ENCODE measurements at regions not wholly inside any gene's neighbourhood (a gene's known extent, or its start where the extent isn't known, plus 50 kb on each side); places are given as distances from the start of the nearest gene placed in this dataset.

- no peak for DNase-seq
Observed at GRCh38 chr13:59442461-59442860, 721.3 kb downstream of the DIAPH3 start.

DNA sequence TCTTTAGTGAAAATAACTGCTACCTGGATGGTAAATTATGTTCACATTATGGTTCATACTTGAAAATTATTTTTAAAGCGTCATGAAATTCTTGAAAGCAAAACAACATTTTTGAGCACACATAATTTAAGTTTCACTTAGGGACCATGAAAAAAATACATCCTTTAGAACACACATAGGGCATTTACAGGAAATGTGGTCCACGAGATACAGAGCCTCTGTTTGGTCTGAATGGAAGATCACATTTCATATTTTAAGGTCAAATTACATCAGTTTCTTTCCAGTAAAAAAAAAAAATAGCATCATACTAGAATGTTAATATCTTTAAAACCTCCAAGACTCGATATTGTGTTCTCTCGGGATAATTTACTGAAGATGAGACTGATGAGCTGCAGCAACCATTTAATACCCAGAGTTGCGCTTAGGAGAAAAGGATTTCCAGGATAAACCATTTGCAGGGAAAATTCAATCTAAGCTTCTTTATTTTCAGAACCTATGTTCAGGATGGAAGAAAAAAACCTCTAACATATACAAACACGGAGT is 720.7 kb downstream of the DIAPH3 start:
- DNase-seq, result no peak

DNA sequence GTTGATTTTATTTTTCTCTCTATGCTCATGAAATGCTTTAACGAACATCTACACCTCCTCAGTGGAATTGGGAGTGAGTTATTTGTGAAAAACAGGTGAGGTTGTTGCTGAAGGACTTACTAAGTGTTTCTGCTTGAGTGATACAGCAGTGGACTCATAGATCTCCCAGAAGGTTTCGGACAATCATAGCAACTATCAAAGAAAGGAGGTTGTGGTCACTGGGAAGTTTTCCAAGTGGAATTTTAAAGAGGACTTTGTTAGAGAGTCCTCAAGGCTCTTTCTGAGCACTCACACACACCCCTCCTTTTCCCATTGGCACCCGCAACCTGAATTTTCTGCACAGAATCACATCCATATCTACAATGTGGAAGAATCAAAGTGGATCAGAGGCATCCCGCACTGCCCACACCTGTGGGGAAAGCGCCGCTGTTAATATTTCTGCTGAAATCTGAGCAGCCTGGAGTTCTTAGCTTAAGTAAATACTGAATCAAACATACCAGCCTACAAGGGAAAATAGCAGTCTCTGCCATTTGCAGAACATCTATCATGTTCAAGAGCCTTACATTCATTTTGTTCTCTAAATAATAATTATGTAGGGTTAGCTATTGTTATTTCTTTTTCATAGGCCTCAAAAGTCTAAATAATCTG is 719.4 kb downstream of the DIAPH3 start:
- no peak for DNase-seq

DNA sequence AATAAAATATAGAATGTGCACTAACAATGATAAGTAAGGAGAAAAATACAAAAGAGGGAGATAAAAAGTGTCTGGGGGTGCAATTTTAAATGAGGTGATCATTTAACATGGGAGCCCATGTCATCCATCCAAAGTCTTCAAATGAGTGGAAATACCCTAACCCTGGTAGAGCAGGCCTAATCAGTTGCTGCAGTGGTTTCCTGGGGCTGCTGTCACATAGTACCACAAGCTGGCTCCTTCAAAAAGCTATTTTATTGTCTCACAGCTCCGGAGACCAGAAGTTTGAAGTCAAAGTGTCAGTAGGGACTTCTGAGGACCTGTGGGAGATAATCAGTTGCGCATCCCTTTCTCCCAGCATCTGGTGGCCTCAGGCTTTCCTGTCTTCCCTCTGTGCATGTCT is 717.9 kb downstream of the DIAPH3 start:
- DNase-seq, result no peak

DNA sequence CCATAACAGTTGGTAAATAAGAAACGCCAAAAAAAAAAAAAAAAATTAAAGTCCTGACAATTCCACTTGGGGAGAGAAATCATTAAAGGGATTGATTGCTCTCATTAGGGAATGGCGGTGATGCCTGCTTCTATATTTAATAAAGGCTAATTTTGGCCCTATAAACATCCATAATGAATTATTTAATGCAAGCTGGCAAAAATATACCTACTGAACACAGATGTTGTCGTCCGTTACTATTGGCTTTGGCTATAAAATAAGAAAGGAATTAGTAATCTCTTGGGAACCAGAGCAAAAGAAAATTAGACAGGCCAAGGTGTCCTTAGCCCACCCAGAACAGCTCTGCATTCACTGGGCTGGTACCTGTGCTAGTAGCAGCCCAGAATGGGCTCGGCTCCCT is 717.3 kb downstream of the DIAPH3 start:
- DNase-seq, result no peak

DNA sequence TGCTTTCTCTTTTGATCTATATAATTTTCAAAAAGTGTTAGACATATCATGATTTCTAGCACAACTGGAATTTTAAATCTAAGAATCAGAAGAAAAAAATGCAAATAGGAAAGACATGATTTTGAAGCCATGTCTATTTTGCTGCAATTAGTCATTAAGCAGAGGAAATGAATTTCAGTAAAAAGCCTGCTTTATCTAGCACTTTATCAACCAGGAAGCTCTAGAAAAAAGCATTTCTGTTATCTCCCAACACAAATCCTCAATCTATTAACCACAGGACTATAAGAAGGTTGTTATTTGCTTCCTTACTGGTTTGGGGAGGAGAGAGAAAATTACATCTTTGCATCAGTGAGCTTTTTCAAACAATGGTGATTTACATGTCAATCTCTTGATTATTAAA is 716.7 kb downstream of the DIAPH3 start:
- DNase-seq, result no peak

DNA sequence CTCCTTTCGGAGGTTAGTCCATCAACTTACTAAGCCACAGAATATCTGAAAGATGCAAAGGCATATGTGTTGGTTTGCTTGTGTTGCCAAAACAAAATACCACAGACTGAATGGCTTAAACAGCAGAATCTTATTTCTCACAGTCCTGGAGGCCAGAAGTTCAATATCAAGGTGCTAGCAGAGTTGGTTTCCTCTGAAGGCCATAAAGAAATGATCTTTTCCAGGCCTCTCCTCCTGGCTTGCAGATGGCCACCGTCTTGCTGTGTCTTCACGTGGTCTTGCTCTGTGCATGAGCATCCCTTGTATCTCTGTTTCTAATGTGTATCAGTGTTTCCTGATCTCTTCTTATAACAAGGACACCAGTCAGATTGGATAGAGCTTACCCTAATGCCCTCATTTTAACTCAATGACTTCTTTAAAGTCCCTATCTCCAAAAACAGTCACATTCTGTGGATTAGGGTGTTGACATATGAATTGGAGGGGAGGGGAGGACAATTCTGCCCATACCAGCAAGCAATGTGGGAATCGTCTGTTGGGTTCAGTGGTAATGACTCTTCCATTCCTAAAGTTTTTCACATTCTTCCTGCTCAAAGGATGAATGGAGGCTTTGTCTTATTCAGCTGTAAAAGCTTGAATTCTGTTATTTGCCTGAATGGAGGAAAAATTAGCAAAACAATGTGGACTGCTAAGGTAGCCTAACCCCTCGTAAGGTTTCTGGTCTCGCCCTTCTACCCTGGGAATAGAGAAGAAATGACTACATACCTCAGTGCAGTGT is 715.7 kb downstream of the DIAPH3 start:
- DNase-seq, result no peak

- no peak for DNase-seq
Observed at GRCh38 chr13:59449750-59450149, 714.0 kb downstream of the DIAPH3 start.

DNA sequence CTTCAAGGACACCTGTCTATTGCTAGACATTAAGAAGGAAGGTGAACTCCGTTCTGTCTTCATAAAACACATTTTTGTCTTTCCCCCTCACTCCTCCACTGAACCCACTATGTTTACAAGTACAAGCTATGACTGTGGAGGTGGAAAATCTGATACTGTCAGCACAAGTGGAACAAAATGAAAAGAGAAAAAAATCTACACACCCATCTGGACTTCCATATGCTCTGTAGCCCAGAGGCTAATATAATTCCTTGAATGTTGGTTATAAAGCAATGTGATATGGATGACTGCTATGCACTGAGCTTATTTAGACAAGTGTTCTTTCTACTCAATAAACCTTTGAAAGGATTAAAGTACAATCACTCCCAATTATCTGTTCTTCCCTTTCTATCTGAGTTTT is 713.5 kb downstream of the DIAPH3 start:
- no peak for DNase-seq

GRCh38 chr13:59451236-59451635 is 712.5 kb downstream of the DIAPH3 start:
- no peak for DNase-seq

GRCh38 chr13:59452189-59452890 is 711.4 kb downstream of the DIAPH3 start:
- DNase-seq, result no peak

DNA sequence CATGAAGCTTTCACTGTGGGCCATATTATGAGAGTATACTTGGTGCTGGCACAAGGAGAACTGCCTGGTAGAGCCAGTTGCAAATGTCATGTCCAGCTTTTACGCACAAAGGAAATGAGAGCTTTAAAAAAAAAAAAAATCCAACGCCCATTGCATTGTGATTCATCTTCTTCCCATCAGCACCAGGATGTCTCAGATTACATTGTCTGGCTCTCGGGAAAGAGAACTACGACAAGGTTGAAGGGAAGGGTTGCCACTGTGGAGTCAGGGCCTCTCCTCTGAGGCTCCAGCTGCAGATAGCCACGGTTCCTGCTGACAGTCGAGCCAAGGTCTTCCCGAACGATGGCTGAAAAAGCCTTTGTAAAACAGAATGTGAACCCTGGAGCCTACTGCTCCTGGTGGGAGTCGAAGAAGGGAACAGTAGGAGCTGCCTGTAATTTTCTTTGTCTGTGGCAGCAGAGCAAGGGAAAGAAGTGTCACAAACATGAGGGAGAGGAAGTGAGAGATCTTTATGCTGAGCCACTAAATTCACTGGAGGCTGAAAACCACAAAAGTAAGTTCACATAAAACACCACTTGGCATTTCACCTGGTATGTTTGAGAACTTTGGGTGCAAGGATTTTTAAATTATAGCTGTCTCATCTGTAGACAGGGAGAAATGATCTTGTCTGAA is 704.7 kb downstream of the DIAPH3 start:
- no peak for DNase-seq

GRCh38 chr13:59459972-59460371 is 703.8 kb downstream of the DIAPH3 start:
- no peak for DNase-seq

GRCh38 chr13:59461411-59461810 is 702.3 kb downstream of the DIAPH3 start:
- DNase-seq, result no peak

GRCh38 chr13:59463023-59463422 is 700.7 kb downstream of the DIAPH3 start:
- DNase-seq, result no peak

- no peak for DNase-seq
Observed at GRCh38 chr13:59464926-59465325, 698.8 kb downstream of the DIAPH3 start.

DNA sequence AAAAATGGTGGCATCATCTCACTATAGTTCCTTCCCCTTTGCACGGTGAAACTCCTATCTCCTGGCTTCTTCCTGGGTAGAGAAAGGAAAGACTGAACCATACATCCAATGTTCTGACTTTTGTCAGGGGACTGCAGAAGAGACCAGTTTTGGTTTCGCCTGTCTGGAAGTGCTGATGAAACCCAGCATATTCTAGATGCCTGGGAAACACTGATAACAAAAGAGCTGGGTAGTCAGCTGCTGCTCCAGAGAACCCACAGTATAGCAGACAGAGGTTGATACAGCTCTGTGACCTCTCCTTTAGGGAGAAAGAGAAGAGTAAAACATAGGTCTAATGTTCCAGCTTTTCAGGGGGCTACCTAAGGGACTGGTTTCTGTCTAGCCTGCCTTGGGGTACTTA is 695.3 kb downstream of the DIAPH3 start:
- DNase-seq, result no peak

GRCh38 chr13:59471106-59471505 is 692.6 kb downstream of the DIAPH3 start:
- no peak for DNase-seq

DNA sequence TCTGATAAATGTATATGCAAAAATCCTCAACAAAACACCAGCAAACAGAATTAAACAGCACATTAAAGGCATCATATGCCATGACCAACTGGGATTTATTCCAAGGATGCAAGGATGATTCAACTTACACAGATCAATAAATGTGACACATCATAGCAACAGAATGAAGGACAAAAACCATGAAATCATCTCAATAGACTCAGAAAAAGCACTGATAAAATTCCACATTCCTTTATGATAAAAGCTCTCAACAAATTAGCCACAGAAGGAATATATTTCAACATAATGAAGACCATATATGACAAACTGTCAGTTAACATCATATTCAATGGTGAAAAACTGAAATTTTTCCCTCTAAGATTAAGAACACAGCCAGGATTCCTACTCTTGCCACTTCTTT is 691.6 kb downstream of the DIAPH3 start:
- no peak for DNase-seq

GRCh38 chr13:59474696-59475095 is 689.0 kb downstream of the DIAPH3 start:
- no peak for DNase-seq

GRCh38 chr13:59475911-59476310 is 687.8 kb downstream of the DIAPH3 start:
- no peak for DNase-seq

- DNase-seq, result no peak
Observed at GRCh38 chr13:59476366-59476765, 687.4 kb downstream of the DIAPH3 start.

GRCh38 chr13:59477011-59477410 is 686.7 kb downstream of the DIAPH3 start:
- no peak for DNase-seq

Data from stimulated activated naive CD4-positive, alpha-beta T cell treated with Interleukin-2 at 50 U/mL for 16 hours (primary cell).